ENCODE measurements at regions not wholly inside any gene's neighbourhood (a gene's known extent, or its start where the extent isn't known, plus 50 kb on each side); places are given as distances from the start of the nearest gene placed in this dataset.

GRCh38 chr7:86207740-86208139 lies 436.0 kb upstream of the GRM3 start:
- no peak for TF ChIP-seq POLR2AphosphoS5 (IDR thresholded peaks at IDR 0.05; ENCODE audit: borderline replicate concordance, low read depth, low read length)
- TF ChIP-seq EZH2 (IDR thresholded peaks at IDR 0.05): no peak
- TF ChIP-seq FOXP2 (optimal IDR thresholded peaks at IDR 0.05; ENCODE audit: control extremely low read depth, extremely low read length, insufficient read depth): no peak

Data from SK-N-MC (cell line).